ENCODE measurements at regions not wholly inside any gene's neighbourhood (a gene's known extent, or its start where the extent isn't known, plus 50 kb on each side); places are given as distances from the start of the nearest gene placed in this dataset.

DNA sequence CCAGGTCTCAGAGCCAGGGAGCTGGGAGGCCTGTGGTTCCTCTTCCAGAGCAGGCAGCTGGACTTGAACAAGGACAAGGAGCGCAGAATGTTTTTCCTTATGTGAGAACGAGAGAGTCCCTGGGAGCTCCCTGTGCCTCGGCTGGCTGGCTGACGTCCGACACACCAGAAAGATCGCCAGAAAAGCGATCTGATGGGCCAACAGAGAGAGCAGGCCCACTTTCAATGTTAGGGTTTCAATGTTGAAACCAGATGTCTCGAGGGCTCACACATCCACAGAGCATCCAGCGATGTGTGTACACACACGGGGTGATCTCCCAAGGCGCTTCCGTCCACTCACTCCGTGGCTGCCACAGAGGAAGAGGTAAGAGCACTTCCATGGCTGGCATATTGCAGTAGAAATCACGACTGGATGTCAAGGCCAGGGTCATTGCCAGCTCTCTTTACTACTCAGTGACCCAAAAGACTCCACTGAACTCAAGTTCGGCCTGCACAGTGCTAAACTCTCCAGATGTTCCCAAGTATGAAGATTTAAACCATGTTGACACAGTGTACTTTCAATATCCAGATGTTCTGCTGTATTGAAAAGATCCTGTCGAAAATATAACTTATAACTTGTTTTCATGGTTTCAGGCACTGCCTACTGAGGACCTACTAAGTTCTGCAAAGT, 70.8 kb upstream of the FOXC1 start:
- TF ChIP-seq, protein P1, sequence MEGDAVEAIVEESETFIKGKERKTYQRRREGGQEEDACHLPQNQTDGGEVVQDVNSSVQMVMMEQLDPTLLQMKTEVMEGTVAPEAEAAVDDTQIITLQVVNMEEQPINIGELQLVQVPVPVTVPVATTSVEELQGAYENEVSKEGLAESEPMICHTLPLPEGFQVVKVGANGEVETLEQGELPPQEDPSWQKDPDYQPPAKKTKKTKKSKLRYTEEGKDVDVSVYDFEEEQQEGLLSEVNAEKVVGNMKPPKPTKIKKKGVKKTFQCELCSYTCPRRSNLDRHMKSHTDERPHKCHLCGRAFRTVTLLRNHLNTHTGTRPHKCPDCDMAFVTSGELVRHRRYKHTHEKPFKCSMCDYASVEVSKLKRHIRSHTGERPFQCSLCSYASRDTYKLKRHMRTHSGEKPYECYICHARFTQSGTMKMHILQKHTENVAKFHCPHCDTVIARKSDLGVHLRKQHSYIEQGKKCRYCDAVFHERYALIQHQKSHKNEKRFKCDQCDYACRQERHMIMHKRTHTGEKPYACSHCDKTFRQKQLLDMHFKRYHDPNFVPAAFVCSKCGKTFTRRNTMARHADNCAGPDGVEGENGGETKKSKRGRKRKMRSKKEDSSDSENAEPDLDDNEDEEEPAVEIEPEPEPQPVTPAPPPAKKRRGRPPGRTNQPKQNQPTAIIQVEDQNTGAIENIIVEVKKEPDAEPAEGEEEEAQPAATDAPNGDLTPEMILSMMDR (IDR thresholded peaks at IDR 0.05; ENCODE audit: extremely low read depth, missing control alignments), result no peak
- no peak for DNase-seq (ENCODE audit: low spot score)

DNA sequence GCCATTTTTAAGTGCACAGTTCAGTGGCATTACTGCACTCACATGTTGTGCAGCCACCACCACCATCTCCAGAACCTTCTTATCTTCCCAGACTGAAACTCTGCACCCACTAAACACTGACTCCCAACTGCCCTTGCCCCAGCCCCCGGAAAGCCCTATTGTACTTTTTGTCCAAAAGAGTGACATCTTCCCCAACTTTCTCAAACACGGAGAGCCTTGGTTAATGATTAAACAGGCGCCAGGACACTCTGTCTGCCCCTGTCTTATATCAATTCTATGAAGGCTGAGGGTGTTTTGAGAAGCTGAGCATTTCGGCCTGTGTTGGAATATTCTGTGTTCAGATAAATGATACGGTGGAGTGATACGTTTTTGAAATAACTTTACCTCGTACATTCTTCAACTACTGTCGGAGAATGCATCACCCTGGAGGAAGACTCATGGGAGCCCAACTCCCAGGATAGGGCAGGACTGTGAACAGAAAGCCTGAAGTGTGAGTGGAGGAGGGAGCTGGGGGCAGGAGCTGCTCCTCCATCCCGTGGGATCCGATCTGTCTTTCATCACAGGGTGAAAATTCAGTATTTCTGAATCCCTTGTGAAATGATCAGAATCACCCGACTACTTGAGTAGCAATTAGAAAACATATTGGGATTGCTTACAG, 68.7 kb upstream of the FOXC1 start:
- DNase-seq (ENCODE audit: low spot score), result no peak
- TF ChIP-seq, protein P1 (IDR thresholded peaks at IDR 0.05; ENCODE audit: extremely low read depth, missing control alignments), result no peak

DNA sequence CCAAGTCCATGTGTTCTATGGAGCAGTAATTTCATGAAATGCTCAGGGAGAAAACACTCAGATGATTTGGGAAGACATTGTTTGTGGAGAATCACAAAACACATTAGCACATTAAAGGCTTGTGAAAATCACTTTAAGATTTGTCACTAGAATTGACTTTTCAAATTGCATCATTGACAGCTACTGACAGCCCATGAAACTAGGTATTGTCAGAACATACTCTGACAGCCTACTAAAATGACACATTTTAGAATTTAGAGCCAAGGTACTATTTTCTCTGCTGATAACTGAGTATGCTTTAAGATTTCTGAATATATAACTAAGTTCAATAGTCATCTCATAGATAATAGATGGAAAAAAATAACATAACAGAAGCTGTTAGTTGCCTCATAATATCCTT, 67.4 kb upstream of the FOXC1 start:
- TF ChIP-seq, protein P1 (IDR thresholded peaks at IDR 0.05; ENCODE audit: extremely low read depth, missing control alignments), result no peak
- DNase-seq (ENCODE audit: low spot score), result no peak

DNA sequence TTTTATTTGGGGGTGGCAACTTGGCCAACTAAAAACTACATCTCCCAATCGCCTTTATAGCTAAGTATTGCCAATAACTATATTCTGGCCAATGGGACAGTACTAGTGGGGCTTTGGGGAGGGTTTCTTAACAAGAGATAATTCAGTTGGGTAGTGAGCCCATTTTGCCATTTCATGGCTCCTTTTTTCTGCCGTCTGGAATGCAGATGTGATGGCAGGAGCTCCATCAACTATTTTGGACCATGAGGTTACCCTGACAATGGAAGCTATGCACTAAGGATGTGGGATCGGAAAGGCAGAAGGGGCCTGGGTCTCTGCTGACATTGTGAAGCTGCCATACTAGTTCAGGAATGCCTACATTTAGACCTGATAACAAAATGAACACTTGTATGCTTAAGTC, 67.0 kb upstream of the FOXC1 start:
- DNase-seq (ENCODE audit: low spot score), result no peak
- TF ChIP-seq, protein P1 (IDR thresholded peaks at IDR 0.05; ENCODE audit: extremely low read depth, missing control alignments), result no peak

DNA sequence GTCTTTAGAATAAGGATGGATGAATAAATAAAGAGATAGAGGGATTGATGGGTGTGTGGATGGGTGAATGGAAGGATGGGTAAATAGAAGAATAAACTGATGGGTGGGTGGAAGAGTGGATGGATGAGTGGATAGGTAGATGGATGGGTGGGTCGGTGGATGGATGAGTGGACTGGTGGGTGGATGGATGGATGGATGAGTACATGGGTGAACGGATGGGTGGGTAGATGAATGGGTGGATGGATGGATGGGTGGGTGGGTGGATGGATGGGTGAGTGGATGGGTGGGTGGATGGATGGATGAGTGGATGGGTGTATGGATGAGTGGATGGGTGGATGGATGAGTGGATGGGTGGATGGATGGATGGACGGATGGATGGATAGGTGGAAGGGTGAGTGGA, 65.7 kb upstream of the FOXC1 start:
- DNase-seq (ENCODE audit: low spot score), result no peak
- TF ChIP-seq, protein P1 (IDR thresholded peaks at IDR 0.05; ENCODE audit: extremely low read depth, missing control alignments), result no peak

DNA sequence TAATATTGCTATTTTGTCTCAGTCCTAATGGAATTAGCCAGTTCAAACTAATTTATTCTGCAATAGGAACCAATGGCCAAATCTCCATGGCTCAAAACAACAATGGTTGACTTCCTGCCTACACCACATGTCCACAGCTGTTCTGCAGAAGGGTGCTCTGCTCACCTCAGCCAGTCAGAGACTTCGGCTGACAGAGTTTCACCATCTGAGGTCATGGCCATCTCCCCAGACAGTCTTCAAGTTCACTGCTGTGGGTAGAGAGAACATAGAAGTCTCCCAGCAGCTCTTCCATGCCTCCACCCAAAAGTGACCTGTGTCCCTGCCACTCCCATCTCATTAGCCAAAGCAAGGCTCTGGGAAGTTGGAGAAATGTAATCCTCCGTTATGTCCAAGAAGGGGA, 65.1 kb upstream of the FOXC1 start:
- no peak for DNase-seq (ENCODE audit: low spot score)
- TF ChIP-seq, protein P1 (IDR thresholded peaks at IDR 0.05; ENCODE audit: extremely low read depth, missing control alignments), result no peak

DNA sequence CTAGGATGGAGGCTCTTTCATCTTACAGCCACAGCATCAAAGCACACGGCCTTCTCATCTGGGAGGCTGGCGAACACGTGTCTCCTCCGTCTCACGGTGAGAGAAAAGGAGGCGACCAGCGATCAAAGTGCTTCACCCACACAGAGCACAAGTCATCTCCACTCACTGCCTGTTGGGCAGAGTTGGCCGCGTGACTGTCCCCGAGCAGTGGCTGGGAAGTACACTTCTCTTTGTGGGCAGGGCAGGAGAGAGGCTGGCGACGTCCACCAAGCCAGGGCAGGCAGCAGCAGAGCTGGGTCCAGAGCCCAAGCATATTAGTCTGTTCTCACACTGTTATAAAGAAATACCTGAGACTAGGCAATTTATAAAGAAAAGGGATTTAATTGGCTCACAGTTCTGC, 64.1 kb upstream of the FOXC1 start:
- no peak for DNase-seq (ENCODE audit: low spot score)
- TF ChIP-seq, protein P1 (IDR thresholded peaks at IDR 0.05; ENCODE audit: extremely low read depth, missing control alignments), result no peak
